ENCODE measurements at regions not wholly inside any gene's neighbourhood (a gene's known extent, or its start where the extent isn't known, plus 50 kb on each side); places are given as distances from the start of the nearest gene placed in this dataset.

DNA sequence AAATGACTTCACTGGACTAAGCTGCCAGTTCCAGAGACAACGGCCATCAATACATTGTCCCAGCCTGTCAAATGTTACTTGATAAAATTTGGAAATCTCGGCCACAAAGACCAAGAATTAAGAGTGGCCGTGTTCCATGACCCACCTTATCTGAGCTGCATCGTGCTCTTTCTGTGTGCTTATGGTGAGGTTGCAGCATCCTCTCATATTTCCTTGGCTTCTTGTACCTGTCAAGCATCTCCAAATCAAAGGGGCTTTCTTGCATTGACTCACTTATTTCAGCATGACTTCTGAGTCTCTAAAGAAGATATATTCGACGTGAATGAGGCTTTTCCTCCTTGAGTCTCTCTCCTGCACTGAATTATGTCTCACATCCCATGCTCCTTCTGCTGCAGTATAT is 421.7 kb downstream of the MCTP2 start:
- TF ChIP-seq, protein P1, sequence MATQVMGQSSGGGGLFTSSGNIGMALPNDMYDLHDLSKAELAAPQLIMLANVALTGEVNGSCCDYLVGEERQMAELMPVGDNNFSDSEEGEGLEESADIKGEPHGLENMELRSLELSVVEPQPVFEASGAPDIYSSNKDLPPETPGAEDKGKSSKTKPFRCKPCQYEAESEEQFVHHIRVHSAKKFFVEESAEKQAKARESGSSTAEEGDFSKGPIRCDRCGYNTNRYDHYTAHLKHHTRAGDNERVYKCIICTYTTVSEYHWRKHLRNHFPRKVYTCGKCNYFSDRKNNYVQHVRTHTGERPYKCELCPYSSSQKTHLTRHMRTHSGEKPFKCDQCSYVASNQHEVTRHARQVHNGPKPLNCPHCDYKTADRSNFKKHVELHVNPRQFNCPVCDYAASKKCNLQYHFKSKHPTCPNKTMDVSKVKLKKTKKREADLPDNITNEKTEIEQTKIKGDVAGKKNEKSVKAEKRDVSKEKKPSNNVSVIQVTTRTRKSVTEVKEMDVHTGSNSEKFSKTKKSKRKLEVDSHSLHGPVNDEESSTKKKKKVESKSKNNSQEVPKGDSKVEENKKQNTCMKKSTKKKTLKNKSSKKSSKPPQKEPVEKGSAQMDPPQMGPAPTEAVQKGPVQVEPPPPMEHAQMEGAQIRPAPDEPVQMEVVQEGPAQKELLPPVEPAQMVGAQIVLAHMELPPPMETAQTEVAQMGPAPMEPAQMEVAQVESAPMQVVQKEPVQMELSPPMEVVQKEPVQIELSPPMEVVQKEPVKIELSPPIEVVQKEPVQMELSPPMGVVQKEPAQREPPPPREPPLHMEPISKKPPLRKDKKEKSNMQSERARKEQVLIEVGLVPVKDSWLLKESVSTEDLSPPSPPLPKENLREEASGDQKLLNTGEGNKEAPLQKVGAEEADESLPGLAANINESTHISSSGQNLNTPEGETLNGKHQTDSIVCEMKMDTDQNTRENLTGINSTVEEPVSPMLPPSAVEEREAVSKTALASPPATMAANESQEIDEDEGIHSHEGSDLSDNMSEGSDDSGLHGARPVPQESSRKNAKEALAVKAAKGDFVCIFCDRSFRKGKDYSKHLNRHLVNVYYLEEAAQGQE (IDR thresholded peaks at IDR 0.05; ENCODE audit: insufficient read depth in 1 of 2, low read depth in 2 of 2, low read length in 2 of 2), result no peak
- TF ChIP-seq POLR2AphosphoS5 (IDR thresholded peaks at IDR 0.05; ENCODE audit: low read depth, low read length) (no peak), TAF1 (IDR thresholded peaks at IDR 0.05; ENCODE audit: borderline replicate concordance, insufficient read depth, low read length) (no peak), SIN3A (IDR thresholded peaks at IDR 0.05; ENCODE audit: borderline replicate concordance, insufficient read depth, low read length) (no peak), FOXP2 (optimal IDR thresholded peaks at IDR 0.05; ENCODE audit: borderline replicate concordance, extremely low read depth, extremely low read length, insufficient read depth) (no peak)

All from PFSK-1 (cell line).